ENCODE measurements at regions not wholly inside any gene's neighbourhood (a gene's known extent, or its start where the extent isn't known, plus 50 kb on each side); places are given as distances from the start of the nearest gene placed in this dataset.

DNA sequence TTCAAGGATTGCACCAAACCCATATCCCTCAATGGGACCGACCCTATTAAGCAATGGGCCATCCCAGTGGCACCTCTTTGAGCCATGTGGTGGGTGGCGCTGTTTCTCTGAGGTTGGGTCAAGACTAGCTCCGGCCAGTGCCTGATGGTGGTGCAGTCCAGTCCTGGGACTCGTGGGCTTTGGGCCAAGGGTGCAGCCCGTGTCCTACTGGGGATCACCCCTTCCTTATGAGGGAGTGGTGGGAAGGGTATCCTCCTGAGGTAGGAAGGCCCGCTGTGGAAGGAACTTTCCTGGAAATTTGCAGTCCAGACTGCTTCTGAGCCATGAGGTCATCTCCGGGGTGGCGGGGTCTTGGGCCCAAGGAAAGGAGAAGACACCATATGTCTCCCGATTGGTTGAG is 231.6 kb downstream of the SNRPN start:
- no peaks in the 10 kb centered on the region for H3K27me3 Mint-ChIP-seq
- H3K9me3 Mint-ChIP-seq: peaks cover 100% of the 10 kb centered on the region
- no peak overlapping the region for H3K27ac Mint-ChIP-seq
- intact Hi-C loops (cut with micrococcal nuclease): no loop called here
- no peaks in the 10 kb centered on the region for H3K4me1 Mint-ChIP-seq (ENCODE audit: low read depth)
- H3K36me3 Mint-ChIP-seq (ENCODE audit: low read depth): no peaks in the 10 kb centered on the region
- H3K4me3 Mint-ChIP-seq: no peak overlapping the region

DNA sequence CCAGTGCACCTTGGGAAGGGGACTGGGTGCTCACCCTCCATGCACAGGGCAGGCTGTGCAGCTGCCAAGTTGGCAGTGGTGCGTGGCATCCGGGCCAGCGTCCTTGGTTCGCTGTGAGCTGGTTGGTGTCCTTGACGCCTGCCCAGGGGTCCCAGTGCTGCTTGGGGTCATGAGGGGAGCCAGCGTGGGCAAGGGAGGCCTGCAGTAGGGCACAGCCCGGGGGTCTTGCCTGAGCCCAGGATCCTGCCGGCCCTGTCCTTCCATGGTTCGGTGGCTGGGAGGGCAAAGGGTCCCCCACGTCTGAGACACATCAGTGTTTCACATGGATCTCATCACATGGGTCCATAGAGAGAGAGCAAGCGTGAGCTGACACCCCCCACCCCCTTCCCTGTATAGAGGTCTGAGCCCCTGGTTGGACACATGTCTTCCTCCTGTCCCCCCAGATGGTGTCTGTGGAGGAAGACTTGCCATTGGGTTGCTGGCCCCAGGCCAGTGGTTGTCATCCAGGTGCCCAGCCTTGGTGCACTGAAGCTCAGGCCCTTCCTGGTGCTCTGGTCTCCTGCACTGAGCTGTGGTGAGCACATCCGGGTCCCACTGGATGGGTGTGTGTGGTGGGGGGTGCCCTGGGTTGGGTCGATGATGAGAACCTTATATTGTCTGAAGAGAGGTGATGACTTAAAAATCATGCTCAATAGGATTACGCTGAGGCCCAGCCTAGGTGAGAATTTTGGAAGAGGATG is 232.3 kb downstream of the SNRPN start:
- intact Hi-C loops (cut with micrococcal nuclease): no loop called here
- Mint-ChIP-seq H3K4me3 (no peak overlapping the region), H3K27ac (no peak overlapping the region), H3K9me3 (peaks cover 100% of the 10 kb centered on the region), H3K27me3 (no peaks in the 10 kb centered on the region), H3K4me1 (ENCODE audit: low read depth) (no peaks in the 10 kb centered on the region), H3K36me3 (ENCODE audit: low read depth) (no peaks in the 10 kb centered on the region)

- H3K27ac Mint-ChIP-seq: no peak overlapping the region
- peaks cover 100% of the 10 kb centered on the region for H3K9me3 Mint-ChIP-seq
- H3K4me3 Mint-ChIP-seq: no peak overlapping the region
- intact Hi-C loops (cut with micrococcal nuclease): no loop called here
- H3K36me3 Mint-ChIP-seq (ENCODE audit: low read depth): no peaks in the 10 kb centered on the region
- no peaks in the 10 kb centered on the region for H3K4me1 Mint-ChIP-seq (ENCODE audit: low read depth)
- H3K27me3 Mint-ChIP-seq: no peaks in the 10 kb centered on the region
Observed at GRCh38 chr15:25188051-25188450, 233.3 kb downstream of the SNRPN start.

- intact Hi-C loops (cut with micrococcal nuclease): no loop called here
- H3K9me3 Mint-ChIP-seq: peaks cover 100% of the 10 kb centered on the region
- no peaks in the 10 kb centered on the region for H3K4me1 Mint-ChIP-seq (ENCODE audit: low read depth)
- no peaks in the 10 kb centered on the region for H3K36me3 Mint-ChIP-seq (ENCODE audit: low read depth)
- no peak overlapping the region for H3K4me3 Mint-ChIP-seq
- no peaks in the 10 kb centered on the region for H3K27me3 Mint-ChIP-seq
- H3K27ac Mint-ChIP-seq: no peak overlapping the region
Observed at GRCh38 chr15:25188551-25189101, 233.8 kb downstream of the SNRPN start.

DNA sequence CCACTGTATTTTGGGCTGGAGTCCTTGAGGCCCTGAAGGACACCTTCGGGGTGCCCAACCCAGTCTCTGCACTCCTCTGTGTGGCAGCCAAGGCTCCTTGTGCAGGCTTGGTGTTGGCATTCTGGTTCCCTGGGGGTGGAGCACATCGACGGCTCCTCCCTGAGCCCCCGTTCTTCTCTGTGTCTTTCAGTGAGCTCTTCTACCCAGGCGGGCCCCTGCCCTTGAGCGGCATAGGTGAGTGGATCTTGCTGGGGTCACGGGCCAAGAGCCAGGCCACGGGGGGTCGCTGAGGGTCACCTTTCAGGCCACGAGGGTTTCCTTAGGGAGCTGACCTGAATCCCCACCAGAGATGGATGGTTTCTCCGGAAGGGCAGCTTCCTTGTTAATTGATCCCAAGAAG is 234.8 kb downstream of the SNRPN start:
- H3K9me3 Mint-ChIP-seq: peaks cover 100% of the 10 kb centered on the region
- no peaks in the 10 kb centered on the region for H3K27me3 Mint-ChIP-seq
- H3K27ac Mint-ChIP-seq: no peak overlapping the region
- H3K4me3 Mint-ChIP-seq: no peak overlapping the region
- no peaks in the 10 kb centered on the region for H3K36me3 Mint-ChIP-seq (ENCODE audit: low read depth)
- intact Hi-C loops (cut with micrococcal nuclease): no loop called here
- no peaks in the 10 kb centered on the region for H3K4me1 Mint-ChIP-seq (ENCODE audit: low read depth)

DNA sequence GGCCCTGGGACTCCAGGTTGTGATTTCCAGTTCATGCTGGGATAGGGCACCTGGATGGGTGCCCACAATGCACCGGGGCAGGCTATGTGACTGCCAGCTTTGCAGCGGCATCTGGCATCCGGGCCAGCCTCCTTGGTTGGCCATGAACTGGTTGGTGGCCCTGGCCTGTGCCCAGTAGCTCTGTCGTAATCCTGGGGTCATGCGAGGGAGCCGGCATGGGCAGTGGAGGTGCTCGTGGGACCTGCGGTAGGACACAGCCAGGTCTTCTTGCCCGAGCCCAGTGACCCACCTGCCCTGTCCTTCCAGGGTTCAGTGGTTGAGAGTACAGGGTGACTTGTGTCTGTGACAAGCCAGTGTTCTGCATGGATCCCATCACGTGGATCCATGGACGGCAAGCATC is 237.9 kb downstream of the SNRPN start:
- Mint-ChIP-seq H3K4me1 (ENCODE audit: low read depth) (no peaks in the 10 kb centered on the region), H3K27ac (no peak overlapping the region), H3K27me3 (no peaks in the 10 kb centered on the region), H3K9me3 (peaks cover 100% of the 10 kb centered on the region), H3K36me3 (ENCODE audit: low read depth) (no peaks in the 10 kb centered on the region), H3K4me3 (no peak overlapping the region)
- intact Hi-C loops (cut with micrococcal nuclease): no loop called here

- no peaks in the 10 kb centered on the region for H3K4me1 Mint-ChIP-seq (ENCODE audit: low read depth)
- peaks cover 100% of the 10 kb centered on the region for H3K9me3 Mint-ChIP-seq
- no peaks in the 10 kb centered on the region for H3K27me3 Mint-ChIP-seq
- intact Hi-C loops (cut with micrococcal nuclease): no loop called here
- H3K36me3 Mint-ChIP-seq (ENCODE audit: low read depth): no peaks in the 10 kb centered on the region
- no peak overlapping the region for H3K4me3 Mint-ChIP-seq
- no peak overlapping the region for H3K27ac Mint-ChIP-seq
Observed at GRCh38 chr15:25207369-25207768, 231.5 kb downstream of the UBE3A start.

DNA sequence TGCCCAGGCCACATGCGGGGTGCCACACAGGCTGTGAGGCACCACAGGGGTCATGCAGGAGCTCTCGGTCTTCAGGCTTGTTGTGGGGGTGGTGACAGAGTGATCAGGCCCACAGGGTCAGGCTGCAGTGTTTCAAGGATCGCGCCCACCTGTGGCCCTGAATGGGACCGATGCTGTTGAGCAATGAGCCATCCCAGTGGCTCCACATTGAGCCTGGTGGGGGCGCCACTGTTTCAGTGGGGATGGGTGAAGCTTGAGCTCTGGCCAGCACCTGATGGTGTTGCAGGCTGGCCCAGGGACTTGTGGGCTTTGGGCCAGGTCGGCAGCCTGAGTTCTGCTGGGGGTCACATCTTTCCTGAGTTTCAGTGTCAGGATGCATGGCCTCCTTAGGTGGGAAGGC is 230.1 kb downstream of the UBE3A start:
- H3K4me3 Mint-ChIP-seq: no peak overlapping the region
- intact Hi-C loops (cut with micrococcal nuclease): no loop called here
- no peaks in the 10 kb centered on the region for H3K27me3 Mint-ChIP-seq
- H3K36me3 Mint-ChIP-seq (ENCODE audit: low read depth): no peaks in the 10 kb centered on the region
- H3K9me3 Mint-ChIP-seq: peaks cover 100% of the 10 kb centered on the region
- no peak overlapping the region for H3K27ac Mint-ChIP-seq
- H3K4me1 Mint-ChIP-seq (ENCODE audit: low read depth): no peaks in the 10 kb centered on the region

DNA sequence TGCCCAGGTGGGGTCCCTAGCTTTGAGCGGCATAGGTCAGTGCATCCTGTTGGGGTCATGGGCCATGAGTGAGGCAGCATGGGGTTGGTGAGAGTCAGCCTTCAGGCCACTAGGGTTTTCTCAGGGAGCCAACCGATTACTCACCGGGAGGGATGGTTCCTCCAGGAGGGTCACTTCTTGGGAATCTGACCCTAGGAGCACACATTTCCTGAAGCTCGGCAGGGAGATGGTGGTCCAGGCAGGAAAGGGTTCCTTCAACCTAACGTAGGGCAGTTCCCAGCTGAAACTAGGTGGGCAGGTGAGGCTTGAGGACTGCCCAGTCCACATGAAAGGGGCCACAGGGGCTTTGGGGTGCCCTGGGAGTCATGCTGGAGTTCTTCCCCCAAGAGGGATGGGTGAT is 218.0 kb downstream of the UBE3A start:
- no peaks in the 10 kb centered on the region for H3K36me3 Mint-ChIP-seq (ENCODE audit: low read depth)
- peaks cover 100% of the 10 kb centered on the region for H3K9me3 Mint-ChIP-seq
- H3K27me3 Mint-ChIP-seq: no peaks in the 10 kb centered on the region
- H3K27ac Mint-ChIP-seq: no peak overlapping the region
- intact Hi-C loops (cut with micrococcal nuclease): no loop called here
- H3K4me1 Mint-ChIP-seq (ENCODE audit: low read depth): no peaks in the 10 kb centered on the region
- no peak overlapping the region for H3K4me3 Mint-ChIP-seq

- peaks cover 94% of the 10 kb centered on the region for H3K9me3 Mint-ChIP-seq
- H3K27me3 Mint-ChIP-seq: no peaks in the 10 kb centered on the region
- no peak overlapping the region for H3K4me3 Mint-ChIP-seq
- H3K4me1 Mint-ChIP-seq (ENCODE audit: low read depth): no peaks in the 10 kb centered on the region
- no peak overlapping the region for H3K27ac Mint-ChIP-seq
- no peaks in the 10 kb centered on the region for H3K36me3 Mint-ChIP-seq (ENCODE audit: low read depth)
- intact Hi-C loops (cut with micrococcal nuclease): no loop called here
Observed at GRCh38 chr15:25224396-25224795, 214.4 kb downstream of the UBE3A start.

GRCh38 chr15:25226360-25226759 is 212.5 kb downstream of the UBE3A start:
- H3K9me3 Mint-ChIP-seq: peaks cover 94% of the 10 kb centered on the region
- H3K4me3 Mint-ChIP-seq: no peak overlapping the region
- H3K4me1 Mint-ChIP-seq (ENCODE audit: low read depth): no peaks in the 10 kb centered on the region
- H3K27me3 Mint-ChIP-seq: no peaks in the 10 kb centered on the region
- H3K27ac Mint-ChIP-seq: no peak overlapping the region
- no peaks in the 10 kb centered on the region for H3K36me3 Mint-ChIP-seq (ENCODE audit: low read depth)
- intact Hi-C loops (cut with micrococcal nuclease): no loop called here

- Mint-ChIP-seq H3K9me3 (peaks cover 94% of the 10 kb centered on the region), H3K4me3 (no peak overlapping the region), H3K27ac (no peak overlapping the region), H3K36me3 (ENCODE audit: low read depth) (no peaks in the 10 kb centered on the region), H3K27me3 (no peaks in the 10 kb centered on the region), H3K4me1 (ENCODE audit: low read depth) (no peaks in the 10 kb centered on the region)
- intact Hi-C loops (cut with micrococcal nuclease): no loop called here
Observed at GRCh38 chr15:25228261-25228660, 210.6 kb downstream of the UBE3A start.

GRCh38 chr15:25230442-25230841 is 208.4 kb downstream of the UBE3A start:
- intact Hi-C loops (cut with micrococcal nuclease): no loop called here
- Mint-ChIP-seq H3K27ac (no peak overlapping the region), H3K9me3 (peaks cover 94% of the 10 kb centered on the region), H3K36me3 (ENCODE audit: low read depth) (no peaks in the 10 kb centered on the region), H3K27me3 (no peaks in the 10 kb centered on the region), H3K4me3 (no peak overlapping the region), H3K4me1 (ENCODE audit: low read depth) (no peaks in the 10 kb centered on the region)

DNA sequence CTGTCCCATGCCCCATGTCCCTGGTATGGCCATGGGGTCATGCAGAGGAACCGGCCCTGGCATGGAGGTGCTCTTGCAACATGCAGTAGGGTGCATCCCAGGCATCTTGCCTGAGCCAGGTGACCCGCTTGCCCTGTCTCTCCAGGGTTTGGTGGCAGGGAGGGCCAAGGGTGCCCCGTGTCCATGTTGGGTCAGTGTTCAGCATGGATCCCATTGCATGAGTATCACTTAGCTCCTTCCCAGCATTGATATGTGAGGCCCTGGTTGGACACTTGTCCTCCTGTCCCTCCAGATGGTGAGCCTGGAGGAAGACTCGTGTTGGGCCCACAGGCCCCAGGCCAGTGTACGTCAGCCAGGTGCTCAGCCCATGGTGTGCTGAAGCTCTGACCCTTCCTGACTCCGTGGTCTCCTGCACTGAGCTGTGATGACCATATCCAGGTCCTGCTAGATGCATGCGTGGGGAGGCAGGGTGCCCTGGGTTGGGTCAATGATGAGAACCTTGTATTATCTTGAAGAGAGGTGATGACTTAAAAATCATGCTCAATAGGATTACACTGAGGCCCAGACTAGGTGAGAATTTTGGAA is 205.0 kb downstream of the UBE3A start:
- H3K9me3 Mint-ChIP-seq: peaks cover 100% of the 10 kb centered on the region
- intact Hi-C loops (cut with micrococcal nuclease): no loop called here
- H3K4me3 Mint-ChIP-seq: no peak overlapping the region
- no peaks in the 10 kb centered on the region for H3K36me3 Mint-ChIP-seq (ENCODE audit: low read depth)
- H3K27me3 Mint-ChIP-seq: no peaks in the 10 kb centered on the region
- H3K4me1 Mint-ChIP-seq (ENCODE audit: low read depth): no peaks in the 10 kb centered on the region
- H3K27ac Mint-ChIP-seq: no peak overlapping the region

GRCh38 chr15:25234831-25235230 is 204.0 kb downstream of the UBE3A start:
- H3K9me3 Mint-ChIP-seq: peaks cover 100% of the 10 kb centered on the region
- no peaks in the 10 kb centered on the region for H3K4me1 Mint-ChIP-seq (ENCODE audit: low read depth)
- H3K27me3 Mint-ChIP-seq: no peaks in the 10 kb centered on the region
- H3K36me3 Mint-ChIP-seq (ENCODE audit: low read depth): no peaks in the 10 kb centered on the region
- intact Hi-C loops (cut with micrococcal nuclease): no loop called here
- H3K27ac Mint-ChIP-seq: no peak overlapping the region
- no peak overlapping the region for H3K4me3 Mint-ChIP-seq

Data from dendritic cell treated with granulocyte-macrophage colony-stimulating factor and Interleukin-4, amounts not matched to agents 40 ng/mL and 50 ng/mL, for 4 days (primary cell).